GM12878 (cell line): ENCODE measurements at regions not wholly inside any gene's neighbourhood (a gene's known extent, or its start where the extent isn't known, plus 50 kb on each side); places are given as distances from the start of the nearest gene placed in this dataset.

Experiments
- ATAC-seq: fragments of 200-7000 bp; cut with Tn5 transposase; 3 replicates; pipeline ENCODE4 v1.9.1; 2020; ENCODE audit warnings: mild to moderate bottlenecking, moderate library complexity
- BruUV-seq: library from RNA; stranded (reverse); fragments of 400-500 nt; replicated peaks from 2 replicates; lab custom pipeline; 2021; lab: Mats Ljungman, UMichigan
- CTCF ChIA-PET: fragments of 300-600 bp; sonication (Branson Sonifier 250); formaldehyde crosslinking; extraction: SDS; loops from one replicate; lab custom pipeline; 2021; ENCODE audit warnings: inconsistent platforms; lab: Yijun Ruan, JAX
- POLR2A ChIA-PET: fragments of 350-600 bp; formaldehyde crosslinking; extraction: SDS; loops from one replicate; lab custom pipeline; 2021; ENCODE audit warnings: inconsistent platforms; lab: Charles Lee
- RAD21 ChIA-PET: fragments of 300-600 bp; sonication (Branson Sonifier 250); formaldehyde crosslinking; loops from one replicate; lab custom pipeline; 2023; ENCODE audit warnings: antibody characterized with exemption; ENCODE audit not compliant: unreplicated experiment; lab: Charles Lee
- SMC1A ChIA-PET: fragments of 300-600 bp; sonication (Branson Sonifier 250); formaldehyde crosslinking; loops from one replicate; lab custom pipeline; 2023; ENCODE audit not compliant: unreplicated experiment, uncharacterized antibody; lab: Charles Lee
- DNase-seq: peaks from one replicate; pipeline ENCODE4 v3.0.0-alpha.2; 2011; ENCODE audit warnings: low read depth, low spot score
- FAIRE-seq: peaks from 3 replicates; lab custom pipeline; 2011; peaks lifted over from hg19 to GRCh38; lab: Jason Lieb, UNC
- H2AFZ ChIP-seq: 2 replicates; pipeline ENCODE4 v1.6.0; 2011; ENCODE audit warnings: low read depth, low read length, control low read depth; ENCODE audit not compliant: control insufficient read depth
- H3K27ac ChIP-seq: 2 replicates; pipeline ENCODE4 v1.5.1; 2011; ENCODE audit warnings: control low read depth; ENCODE audit not compliant: control insufficient read depth, insufficient read depth
- H3K27me3 ChIP-seq, 2 experiments: replicated peaks in 1 of 2; 2 replicates each; pipeline versions ENCODE4 v1.6.0 to v1.6.1; 2011; ENCODE audit warnings: low read length in 1 of 2; ENCODE audit not compliant: control insufficient read depth in 2 of 2, insufficient read depth in 2 of 2
- H3K36me3 ChIP-seq, 2 experiments: 2 replicates each; pipeline ENCODE4 v1.5.1; 2011; ENCODE audit warnings: low read length in 1 of 2; ENCODE audit not compliant: control insufficient read depth in 2 of 2, insufficient read depth in 2 of 2
- H3K4me1 ChIP-seq: 2 replicates; pipeline ENCODE4 v1.6.1; 2011; ENCODE audit warnings: mild to moderate bottlenecking, low read length, moderate library complexity, mixed read lengths; ENCODE audit not compliant: control insufficient read depth, insufficient read depth
- H3K4me2 ChIP-seq: 2 replicates; pipeline ENCODE4 v1.6.0; 2011; ENCODE audit warnings: control low read depth; ENCODE audit not compliant: control insufficient read depth, insufficient read depth
- H3K4me3 ChIP-seq: fragments of 200-600 bp; sonication (generic); 2 replicates; pipeline ENCODE4 v1.5.1; 2016
- H3K79me2 ChIP-seq: 2 replicates; pipeline ENCODE4 v1.6.0; 2011; ENCODE audit warnings: low read length; ENCODE audit not compliant: control insufficient read depth, insufficient read depth
- H3K9ac ChIP-seq: 2 replicates; pipeline ENCODE4 v1.8.0; 2011; ENCODE audit warnings: low read length, control low read depth, mixed read lengths; ENCODE audit not compliant: control insufficient read depth, insufficient read depth
- H3K9me3 ChIP-seq: replicated peaks from 3 replicates; pipeline ENCODE4 v1.5.1; 2011; ENCODE audit warnings: mild to moderate bottlenecking, low read length; ENCODE audit not compliant: control insufficient read depth, insufficient read depth
- H4K20me1 ChIP-seq: 2 replicates; pipeline ENCODE4 v1.6.0; 2011; ENCODE audit not compliant: control insufficient read depth, insufficient read depth
- BACH1 ChIP-seq: fragments of 450-650 bp; IDR thresholded peaks from 2 replicates; pipeline ENCODE4 v1.6.1; 2017; ENCODE audit warnings: mild to moderate bottlenecking, borderline replicate concordance
- KDM1A ChIP-seq: fragments of 200-600 bp; sonication (generic); IDR thresholded peaks from 2 replicates; pipeline ENCODE4 v1.6.1; 2016; ENCODE audit warnings: borderline replicate concordance
- MXI1 ChIP-seq: fragments of 150-350 bp; IDR thresholded peaks from 2 replicates; pipeline ENCODE4 v1.6.1; 2011; ENCODE audit warnings: low read depth, mild to moderate bottlenecking, inconsistent platforms, low read length, improper control_type of control experiment
- SMAD5 ChIP-seq: IDR thresholded peaks from 2 replicates; pipeline ENCODE4 v1.6.1; 2016; ENCODE audit warnings: antibody characterized with exemption, low read depth
- STAT3 ChIP-seq: IDR thresholded peaks from 2 replicates; pipeline ENCODE4 v1.6.1; 2011; ENCODE audit warnings: low read depth, low read length, improper control_type of control experiment
- ZNF592 ChIP-seq: fragments of 450-650 bp; IDR thresholded peaks from 2 replicates; pipeline ENCODE4 v1.6.1; 2017; ENCODE audit warnings: mild to moderate bottlenecking, moderate library complexity
- WGBS: methylation state at CpG from one replicate; pipeline ENCODE4 v1.1.6; 2016; ENCODE audit warnings: low lambda C conversion rate; ENCODE audit not compliant: insufficient replicate concordance, insufficient coverage; ENCODE audit errors: missing lambda C conversion rate; 5-methylcytosine and 5-hydroxymethylcytosine counted together
- in situ Hi-C: fragments of 300-500 bp; cut with MboI; formaldehyde crosslinking; loops from 9 replicates; pipeline ENCODE4 v1.14.3; 2018; ENCODE audit warnings: mixed read lengths
- intact Hi-C: fragments of 100-400 bp; cut with micrococcal nuclease; formaldehyde crosslinking; loops from one replicate; pipeline ENCODE4 v1.14.2; 2022; ENCODE audit not compliant: unreplicated experiment

- TF ChIP-seq ZNF592 (no peak), SMAD5 (no peak)
These were observed 195.1 kb downstream of the IPO8 start (continued) for GRCh38 chr12:30500532-30500931.

GRCh38 chr12:30485230-30485890, 210.3 kb downstream of the IPO8 start:
- Histone ChIP-seq H3K36me3 (no peaks in the 10 kb centered on the region), H3K27ac (no peak overlapping the region), H3K9me3 (no peaks in the 10 kb centered on the region), H3K4me1 (no peaks in the 10 kb centered on the region), H3K9ac (no peak overlapping the region), H2AFZ (no peak overlapping the region), H4K20me1 (no peaks in the 10 kb centered on the region), H3K79me2 (no peaks in the 10 kb centered on the region), H3K4me2 (no peak overlapping the region), H3K27me3 (no peaks in the 10 kb centered on the region), H3K4me3 (no peak overlapping the region)
- WGBS, result 61% methylated on average over 14 of the region's 14 CpGs
- ChIA-PET RAD21 (no interaction called here), SMC1A (no interaction called here), CTCF (no interaction called here), POLR2A (no interaction called here)
- FAIRE-seq (no peak), ATAC-seq (no peak), DNase-seq (no peak)
- BruUV-seq, result no TSS peak
- TF ChIP-seq STAT3 (no peak), MXI1 (no peak), SMAD5 (no peak), KDM1A (no peak), BACH1 (no peak)
- in situ Hi-C loops, result no loop called here
- intact Hi-C loops, result no loop called here
